Lower leg skin (tissue), 4 donors: ENCODE measurements at regions not wholly inside any gene's neighbourhood (a gene's known extent, or its start where the extent isn't known, plus 50 kb on each side); places are given as distances from the start of the nearest gene placed in this dataset.

Experiments
- DNase-seq, 2 donors: peaks; one replicate each; pipeline ENCODE4 v3.0.0-alpha.2; 2019; ENCODE audit warnings: low spot score in 2 of 2
- H3K4me3 ChIP-seq: fragments of 200-600 bp; sonication (generic); 2 replicates; pipeline ENCODE4 v1.5.1; 2017; ENCODE audit warnings: mild to moderate bottlenecking, low read depth; ENCODE audit not compliant: poor library complexity, severe bottlenecking
- POLR2A ChIP-seq, 2 donors: fragments of 450-650 bp; IDR thresholded peaks; one replicate each; pipeline ENCODE4 v1.6.1; 2016 to 2017; ENCODE audit warnings: antibody characterized with exemption in 2 of 2, mild to moderate bottlenecking in 1 of 2, moderate library complexity in 1 of 2
- WGBS, 2 donors: methylation state at CpG; one replicate each; pipeline ENCODE4 v1.1.5; 2018; 5-methylcytosine and 5-hydroxymethylcytosine counted together
- intact Hi-C: fragments of 100-400 bp; cut with DNase I; formaldehyde crosslinking; loops from one replicate; pipeline ENCODE4 v1.15.0; 2023; ENCODE audit warnings: low total_unique reads
- TF ChIP-seq, protein P1 (sequence below), 3 donors: fragments of 450-650 bp; IDR thresholded peaks; one replicate each; pipeline ENCODE4 v1.5.1; 2016; ENCODE audit warnings: antibody characterized with exemption in 3 of 3, mild to moderate bottlenecking in 3 of 3, moderate library complexity in 2 of 3

DNA sequence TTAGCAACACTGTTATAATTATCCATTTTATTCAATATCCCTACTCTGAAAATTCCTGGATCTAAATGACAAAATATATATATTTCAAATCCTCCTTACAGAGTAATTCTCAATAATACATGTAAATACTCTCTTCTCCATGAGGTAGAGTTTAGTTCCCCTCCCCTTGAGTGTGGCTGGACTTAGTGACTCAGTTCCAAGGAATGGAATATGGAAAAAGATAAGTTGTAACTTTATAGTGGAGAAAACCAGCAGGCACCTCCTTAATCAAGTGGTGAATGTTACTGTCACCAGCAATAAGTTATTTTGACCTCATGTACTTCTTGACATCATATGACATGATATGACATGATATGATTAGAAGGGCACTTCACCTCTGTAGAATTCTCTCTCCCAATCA is 302.0 kb downstream of the RAB28 start:
- DNase-seq, result no peak
- intact Hi-C loops, result no loop called here
- no peak for TF ChIP-seq POLR2A (IDR thresholded peaks at IDR 0.05)
- TF ChIP-seq, protein P1, sequence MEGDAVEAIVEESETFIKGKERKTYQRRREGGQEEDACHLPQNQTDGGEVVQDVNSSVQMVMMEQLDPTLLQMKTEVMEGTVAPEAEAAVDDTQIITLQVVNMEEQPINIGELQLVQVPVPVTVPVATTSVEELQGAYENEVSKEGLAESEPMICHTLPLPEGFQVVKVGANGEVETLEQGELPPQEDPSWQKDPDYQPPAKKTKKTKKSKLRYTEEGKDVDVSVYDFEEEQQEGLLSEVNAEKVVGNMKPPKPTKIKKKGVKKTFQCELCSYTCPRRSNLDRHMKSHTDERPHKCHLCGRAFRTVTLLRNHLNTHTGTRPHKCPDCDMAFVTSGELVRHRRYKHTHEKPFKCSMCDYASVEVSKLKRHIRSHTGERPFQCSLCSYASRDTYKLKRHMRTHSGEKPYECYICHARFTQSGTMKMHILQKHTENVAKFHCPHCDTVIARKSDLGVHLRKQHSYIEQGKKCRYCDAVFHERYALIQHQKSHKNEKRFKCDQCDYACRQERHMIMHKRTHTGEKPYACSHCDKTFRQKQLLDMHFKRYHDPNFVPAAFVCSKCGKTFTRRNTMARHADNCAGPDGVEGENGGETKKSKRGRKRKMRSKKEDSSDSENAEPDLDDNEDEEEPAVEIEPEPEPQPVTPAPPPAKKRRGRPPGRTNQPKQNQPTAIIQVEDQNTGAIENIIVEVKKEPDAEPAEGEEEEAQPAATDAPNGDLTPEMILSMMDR (IDR thresholded peaks at IDR 0.05), result no peak
- no peak overlapping the region for H3K4me3 ChIP-seq

DNA sequence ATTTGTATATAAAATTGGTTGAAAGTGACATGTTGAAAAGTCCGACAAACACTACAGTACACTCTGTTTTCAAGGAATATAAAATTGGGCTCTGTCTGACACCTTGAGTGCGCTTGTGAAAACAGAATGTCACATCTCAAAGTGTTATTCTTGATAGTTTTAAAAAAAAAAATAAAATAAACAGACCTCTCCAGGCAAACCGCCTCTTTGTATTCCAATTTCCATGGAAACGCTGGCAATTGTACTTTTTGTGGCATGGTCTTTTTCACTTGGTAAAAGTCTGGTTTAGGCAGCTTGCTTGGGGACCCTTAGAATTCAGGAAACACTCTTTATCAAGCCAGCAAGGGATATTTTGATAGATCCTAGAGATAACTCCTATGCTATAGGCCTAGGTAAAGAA is 302.5 kb downstream of the RAB28 start:
- no peak for TF ChIP-seq POLR2A (IDR thresholded peaks at IDR 0.05)
- TF ChIP-seq, protein P1 (IDR thresholded peaks at IDR 0.05), result no peak
- intact Hi-C loops, result no loop called here
- no peak overlapping the region for H3K4me3 ChIP-seq
- WGBS, 2 donors, result 89 to 95% methylated on average over 4 of the region's 4 CpGs
- no peak for DNase-seq

DNA sequence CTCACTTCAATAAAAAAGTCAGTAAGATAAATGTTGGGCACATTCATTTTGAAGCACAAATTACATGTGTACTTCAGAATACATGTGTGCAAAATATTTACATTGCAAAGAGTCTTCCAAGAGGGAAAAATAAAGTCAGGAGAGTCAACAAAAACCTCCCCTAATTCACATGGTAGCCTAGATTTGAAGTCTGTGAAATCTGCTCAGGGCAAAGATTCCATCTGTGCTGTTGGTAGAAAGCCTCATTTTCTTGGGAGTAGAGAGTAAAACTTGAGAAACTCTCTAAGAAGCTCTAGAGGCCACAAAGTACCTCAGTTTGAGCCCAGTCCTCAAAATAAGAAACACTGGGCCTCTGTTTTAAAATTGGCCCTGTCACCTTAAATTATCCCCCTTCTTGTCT is 303.4 kb downstream of the RAB28 start:
- no peak for DNase-seq
- intact Hi-C loops, result no loop called here
- TF ChIP-seq, protein P1 (IDR thresholded peaks at IDR 0.05), result no peak
- TF ChIP-seq POLR2A (IDR thresholded peaks at IDR 0.05), result no peak
- no peak overlapping the region for H3K4me3 ChIP-seq

DNA sequence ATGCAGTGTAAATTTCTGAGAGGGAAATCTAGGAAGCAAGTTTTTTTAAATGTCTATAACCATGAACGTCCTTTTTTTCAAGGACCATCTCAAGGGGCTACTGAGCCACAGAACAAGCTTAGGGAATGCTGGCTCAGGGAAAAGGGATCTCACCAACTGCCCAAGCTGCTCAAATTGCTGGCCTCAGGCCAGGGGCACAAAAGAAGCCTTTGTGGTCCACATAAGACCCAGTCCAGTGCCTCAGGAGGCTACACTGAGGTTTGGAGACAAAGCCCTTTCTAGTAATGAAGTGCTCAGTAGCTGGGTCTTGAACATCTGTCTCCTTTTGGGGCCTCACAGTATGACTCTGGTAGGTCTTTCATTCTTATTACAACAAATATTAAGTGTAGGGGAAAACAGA is 305.5 kb downstream of the RAB28 start:
- H3K4me3 ChIP-seq, result no peak overlapping the region
- no peak for DNase-seq
- TF ChIP-seq, protein P1 (IDR thresholded peaks at IDR 0.05), result no peak
- TF ChIP-seq POLR2A (IDR thresholded peaks at IDR 0.05), result no peak
- 74 to 76% methylated on average over 1 of the region's 1 CpG for WGBS, 2 donors
- intact Hi-C loops, result no loop called here

DNA sequence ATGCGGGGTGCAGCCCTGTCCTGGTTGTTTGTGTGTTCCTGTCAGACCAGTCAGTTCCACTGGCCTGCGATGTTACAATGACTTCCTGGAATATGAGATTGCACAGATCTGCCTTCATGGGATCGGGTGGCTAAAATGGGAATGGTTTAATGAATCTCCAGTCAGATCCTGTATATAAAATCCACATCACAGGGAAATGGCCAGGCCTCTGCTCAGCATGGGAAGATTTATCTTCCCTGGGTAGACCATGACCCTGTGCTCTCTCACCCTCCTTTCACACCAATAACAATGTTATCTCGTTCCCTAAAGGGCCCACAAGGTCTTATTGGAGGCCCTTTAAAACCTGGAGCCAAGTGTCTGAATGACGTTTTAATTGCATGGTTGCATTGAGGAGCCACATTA is 307.4 kb downstream of the RAB28 start:
- intact Hi-C loops, result no loop called here
- WGBS, 2 donors, result 35 to 41% methylated on average over 5 of the region's 5 CpGs
- no peak for TF ChIP-seq POLR2A (IDR thresholded peaks at IDR 0.05)
- TF ChIP-seq, protein P1 (IDR thresholded peaks at IDR 0.05), result no peak
- DNase-seq, result no peak
- H3K4me3 ChIP-seq, result no peak overlapping the region

DNA sequence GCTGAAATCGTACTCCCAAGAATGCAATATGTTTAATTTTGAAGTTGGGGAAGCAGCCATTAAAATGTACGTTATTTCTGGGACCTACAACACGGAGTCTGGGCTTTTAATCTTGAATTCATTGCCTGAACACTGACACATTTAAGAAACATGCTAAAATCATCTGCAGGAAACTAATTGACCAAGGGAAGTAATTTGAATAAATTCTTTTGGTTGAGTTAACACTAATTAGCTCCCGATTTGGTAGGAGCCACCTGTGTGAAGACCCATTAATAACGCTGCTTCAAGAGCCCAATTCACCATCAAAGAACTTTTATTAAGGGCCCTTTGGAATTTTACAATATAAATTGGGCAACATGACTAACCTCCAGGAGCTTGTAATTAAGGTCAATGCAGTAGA is 309.2 kb downstream of the RAB28 start:
- TF ChIP-seq, protein P1 (IDR thresholded peaks at IDR 0.05), result no peak
- TF ChIP-seq POLR2A (IDR thresholded peaks at IDR 0.05), result no peak
- DNase-seq, result no peak
- H3K4me3 ChIP-seq, result no peak overlapping the region
- intact Hi-C loops, result no loop called here
- WGBS, 2 donors, result 72 to 75% methylated on average over 5 of the region's 5 CpGs
